ENCODE measurements at regions not wholly inside any gene's neighbourhood (a gene's known extent, or its start where the extent isn't known, plus 50 kb on each side); places are given as distances from the start of the nearest gene placed in this dataset.

- Histone ChIP-seq H3K4me3 (ENCODE audit: severe bottlenecking) (no peak overlapping the region), H3K36me3 (ENCODE audit: low read depth) (no peaks in the 10 kb centered on the region), H3K27me3 (ENCODE audit: insufficient read depth, poor library complexity, severe bottlenecking) (no peaks in the 10 kb centered on the region), H3K27ac (ENCODE audit: poor library complexity, severe bottlenecking) (no peak overlapping the region), H3K4me1 (ENCODE audit: insufficient read depth, poor library complexity, severe bottlenecking) (no peaks in the 10 kb centered on the region), H3K9me3 (ENCODE audit: severe bottlenecking) (no peaks in the 10 kb centered on the region)
- ATAC-seq (ENCODE audit: low read depth) = no peak
- DNase-seq (ENCODE audit: low spot score) = no peak
- no peak for TF ChIP-seq CTCF (IDR thresholded peaks at IDR 0.05; ENCODE audit: poor library complexity, severe bottlenecking)
These were observed 101.9 kb upstream of the TMC3 start for GRCh38 chr15:81475926-81476325.

DNA sequence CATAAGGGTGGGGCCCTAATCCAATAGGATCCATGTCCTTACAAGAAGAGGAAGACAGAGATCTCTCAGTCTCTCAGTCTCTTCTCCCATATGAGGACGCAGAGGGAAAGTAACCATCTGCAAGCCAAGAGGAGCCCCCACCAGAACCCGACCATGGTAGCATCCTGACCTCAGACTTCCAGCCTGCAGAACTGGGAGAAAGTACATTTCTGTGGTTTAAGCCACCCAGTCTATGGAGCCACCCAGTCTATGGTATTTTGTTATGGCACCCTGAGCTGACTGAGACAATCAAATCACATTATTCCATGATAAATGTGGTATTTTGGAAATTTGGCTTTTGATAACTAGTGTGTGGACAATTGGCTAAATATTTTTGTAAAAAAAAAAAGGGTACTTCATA, 101.5 kb upstream of the TMC3 start:
- Histone ChIP-seq H3K27me3 (ENCODE audit: insufficient read depth, poor library complexity, severe bottlenecking) (no peaks in the 10 kb centered on the region), H3K4me1 (ENCODE audit: insufficient read depth, poor library complexity, severe bottlenecking) (no peaks in the 10 kb centered on the region), H3K9me3 (ENCODE audit: severe bottlenecking) (no peaks in the 10 kb centered on the region), H3K36me3 (ENCODE audit: low read depth) (no peaks in the 10 kb centered on the region), H3K4me3 (ENCODE audit: severe bottlenecking) (no peak overlapping the region), H3K27ac (ENCODE audit: poor library complexity, severe bottlenecking) (no peak overlapping the region)
- no peak for TF ChIP-seq CTCF (IDR thresholded peaks at IDR 0.05; ENCODE audit: poor library complexity, severe bottlenecking)
- ATAC-seq (ENCODE audit: low read depth) (no peak), DNase-seq (ENCODE audit: low spot score) (no peak)

DNA sequence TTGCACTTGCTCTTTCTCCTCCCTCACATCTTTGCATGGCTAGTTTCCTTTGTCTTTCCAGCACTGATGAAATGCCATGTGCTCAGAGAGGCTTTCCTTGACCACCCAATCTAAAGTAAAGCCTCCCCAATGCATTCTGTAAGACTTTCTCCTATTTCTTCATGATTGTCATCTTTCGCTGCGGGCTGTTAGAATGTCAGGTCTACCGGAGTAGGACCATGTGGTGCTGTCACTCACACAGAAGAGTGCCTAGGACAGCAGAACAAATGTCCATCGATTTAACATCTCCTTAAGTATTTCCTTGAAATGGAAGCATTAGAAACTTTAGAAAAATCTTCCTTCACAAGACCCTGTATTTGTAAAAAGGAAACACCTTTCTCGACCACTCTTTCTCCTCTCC, 99.9 kb upstream of the TMC3 start:
- H3K27me3 ChIP-seq (ENCODE audit: insufficient read depth, poor library complexity, severe bottlenecking) = no peaks in the 10 kb centered on the region
- no peak for ATAC-seq (ENCODE audit: low read depth)
- peaks cover 8% of the 10 kb centered on the region for H3K4me1 ChIP-seq (ENCODE audit: insufficient read depth, poor library complexity, severe bottlenecking)
- no peaks in the 10 kb centered on the region for H3K36me3 ChIP-seq (ENCODE audit: low read depth)
- no peak overlapping the region for H3K4me3 ChIP-seq (ENCODE audit: severe bottlenecking)
- H3K9me3 ChIP-seq (ENCODE audit: severe bottlenecking) = no peaks in the 10 kb centered on the region
- no peak for DNase-seq (ENCODE audit: low spot score)
- TF ChIP-seq CTCF (IDR thresholded peaks at IDR 0.05; ENCODE audit: poor library complexity, severe bottlenecking) = no peak
- no peak overlapping the region for H3K27ac ChIP-seq (ENCODE audit: poor library complexity, severe bottlenecking)

DNA sequence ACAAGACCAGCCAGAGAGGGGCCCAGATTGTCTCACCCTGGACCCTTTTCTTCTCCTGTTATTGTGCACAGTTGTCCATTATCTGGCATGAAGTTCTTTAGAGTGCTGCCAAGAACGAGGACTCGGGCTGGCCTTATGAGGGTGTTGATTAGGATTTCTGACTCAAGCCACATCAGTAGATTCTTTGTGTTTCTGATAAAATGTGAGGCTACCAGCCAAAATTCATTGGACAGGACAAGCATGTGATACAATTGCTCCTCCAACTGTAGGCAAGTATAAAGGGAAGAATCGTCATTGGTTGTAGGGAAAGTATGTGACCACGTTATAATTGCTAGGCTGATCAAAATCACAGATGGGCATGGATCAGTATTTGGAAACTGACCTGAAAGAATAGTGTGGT, 99.2 kb upstream of the TMC3 start:
- DNase-seq (ENCODE audit: low spot score) (no peak), ATAC-seq (ENCODE audit: low read depth) (no peak)
- no peak for TF ChIP-seq CTCF (IDR thresholded peaks at IDR 0.05; ENCODE audit: poor library complexity, severe bottlenecking)
- no peaks in the 10 kb centered on the region for H3K36me3 ChIP-seq (ENCODE audit: low read depth)
- H3K4me3 ChIP-seq (ENCODE audit: severe bottlenecking) = no peak overlapping the region
- no peaks in the 10 kb centered on the region for H3K9me3 ChIP-seq (ENCODE audit: severe bottlenecking)
- peaks cover 8% of the 10 kb centered on the region for H3K4me1 ChIP-seq (ENCODE audit: insufficient read depth, poor library complexity, severe bottlenecking)
- H3K27me3 ChIP-seq (ENCODE audit: insufficient read depth, poor library complexity, severe bottlenecking) = no peaks in the 10 kb centered on the region
- H3K27ac ChIP-seq (ENCODE audit: poor library complexity, severe bottlenecking) = no peak overlapping the region

DNA sequence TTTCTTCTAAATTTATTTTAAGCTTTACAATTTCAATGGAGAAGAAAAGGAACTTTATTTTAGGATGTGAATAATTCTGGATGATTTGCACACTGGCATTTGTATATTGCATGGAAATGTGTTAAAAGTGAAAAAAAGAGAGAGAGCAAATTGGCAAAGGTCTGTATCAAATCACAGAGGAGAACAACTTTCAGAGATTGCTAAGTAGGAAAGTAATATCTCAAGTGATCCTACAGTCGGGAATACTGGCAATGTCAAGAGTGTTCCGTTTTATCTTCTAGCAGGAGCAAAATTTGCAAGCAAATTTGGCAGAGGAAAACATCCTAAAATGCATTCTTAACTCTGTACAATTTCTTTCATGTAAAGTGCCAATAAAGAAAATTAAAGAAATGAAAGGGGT, 97.1 kb upstream of the TMC3 start:
- ATAC-seq (ENCODE audit: low read depth) = no peak
- no peaks in the 10 kb centered on the region for H3K36me3 ChIP-seq (ENCODE audit: low read depth)
- DNase-seq (ENCODE audit: low spot score) = no peak
- no peak overlapping the region for H3K27ac ChIP-seq (ENCODE audit: poor library complexity, severe bottlenecking)
- H3K4me3 ChIP-seq (ENCODE audit: severe bottlenecking) = no peak overlapping the region
- no peaks in the 10 kb centered on the region for H3K27me3 ChIP-seq (ENCODE audit: insufficient read depth, poor library complexity, severe bottlenecking)
- H3K9me3 ChIP-seq (ENCODE audit: severe bottlenecking) = no peaks in the 10 kb centered on the region
- peaks cover 8% of the 10 kb centered on the region for H3K4me1 ChIP-seq (ENCODE audit: insufficient read depth, poor library complexity, severe bottlenecking)
- TF ChIP-seq CTCF (IDR thresholded peaks at IDR 0.05; ENCODE audit: poor library complexity, severe bottlenecking) = no peak

Data from RWPE2 (cell line).